Hepatocyte (in vitro differentiated cells): ENCODE measurements at regions not wholly inside any gene's neighbourhood (a gene's known extent, or its start where the extent isn't known, plus 50 kb on each side); places are given as distances from the start of the nearest gene placed in this dataset.

Experiments
- DNase-seq: peaks from one replicate; pipeline ENCODE4 v3.0.0-alpha.2; 2016; ENCODE audit warnings: low spot score
- H2AFZ ChIP-seq: fragments of 200-600 bp; sonication (generic); 2 replicates; pipeline ENCODE4 v1.6.0; 2016; ENCODE audit warnings: antibody characterized with exemption, mild to moderate bottlenecking
- H3K27ac ChIP-seq: fragments of 200-600 bp; sonication (generic); 2 replicates; pipeline ENCODE4 v1.5.1; 2016; ENCODE audit warnings: mild to moderate bottlenecking
- H3K27me3 ChIP-seq: fragments of 200-600 bp; sonication (generic); 2 replicates; pipeline ENCODE4 v1.6.1; 2016
- H3K36me3 ChIP-seq: fragments of 200-600 bp; sonication (generic); replicated peaks from 2 replicates; pipeline ENCODE4 v1.5.1; 2016; ENCODE audit warnings: low read depth; ENCODE audit not compliant: insufficient read depth
- H3K4me1 ChIP-seq: fragments of 200-600 bp; sonication (generic); 2 replicates; pipeline ENCODE4 v1.5.1; 2016; ENCODE audit warnings: mild to moderate bottlenecking, moderate library complexity; ENCODE audit not compliant: insufficient read depth
- H3K4me2 ChIP-seq: fragments of 200-600 bp; sonication (generic); 2 replicates; pipeline ENCODE4 v1.6.0; 2016
- H3K4me3 ChIP-seq: fragments of 200-600 bp; sonication (generic); 2 replicates; pipeline ENCODE4 v1.5.1; 2016; ENCODE audit warnings: mild to moderate bottlenecking
- H3K79me2 ChIP-seq: fragments of 200-600 bp; sonication (generic); 2 replicates; pipeline ENCODE4 v1.6.0; 2017; ENCODE audit warnings: mild to moderate bottlenecking
- H3K9me2 ChIP-seq: fragments of 200-600 bp; sonication (generic); replicated peaks from 2 replicates; pipeline ENCODE4 v1.6.0; 2017; ENCODE audit warnings: mild to moderate bottlenecking; ENCODE audit not compliant: insufficient read depth
- H3K9me3 ChIP-seq: fragments of 200-600 bp; sonication (generic); 2 replicates; pipeline ENCODE4 v1.5.1; 2016; ENCODE audit warnings: low read depth, mild to moderate bottlenecking
- H4K20me1 ChIP-seq: fragments of 200-600 bp; sonication (generic); 2 replicates; pipeline ENCODE4 v1.6.0; 2016; ENCODE audit warnings: mild to moderate bottlenecking; ENCODE audit not compliant: insufficient read depth, poor library complexity, severe bottlenecking
- EZH2 ChIP-seq: fragments of 200-600 bp; sonication (generic); IDR thresholded peaks from 2 replicates; pipeline ENCODE4 v1.6.1; 2016; ENCODE audit warnings: antibody characterized with exemption, mild to moderate bottlenecking, borderline replicate concordance
- EZH2phosphoT487 ChIP-seq: fragments of 200-600 bp; sonication (generic); IDR thresholded peaks from one replicate; pipeline ENCODE4 v1.6.1; 2018; ENCODE audit warnings: antibody characterized with exemption, mild to moderate bottlenecking, low read depth, moderate library complexity; ENCODE audit not compliant: unreplicated experiment, severe bottlenecking
- WGBS: methylation state at CpG from one replicate; pipeline ENCODE4 v1.1.6; 2016; ENCODE audit warnings: low lambda C conversion rate; ENCODE audit errors: missing lambda C conversion rate; 5-methylcytosine and 5-hydroxymethylcytosine counted together
- TF ChIP-seq, protein P1 (sequence below): fragments of 200-600 bp; sonication (generic); IDR thresholded peaks from 2 replicates; pipeline ENCODE4 v1.5.1; 2016; ENCODE audit warnings: antibody characterized with exemption, mild to moderate bottlenecking; ENCODE audit not compliant: poor library complexity

DNA sequence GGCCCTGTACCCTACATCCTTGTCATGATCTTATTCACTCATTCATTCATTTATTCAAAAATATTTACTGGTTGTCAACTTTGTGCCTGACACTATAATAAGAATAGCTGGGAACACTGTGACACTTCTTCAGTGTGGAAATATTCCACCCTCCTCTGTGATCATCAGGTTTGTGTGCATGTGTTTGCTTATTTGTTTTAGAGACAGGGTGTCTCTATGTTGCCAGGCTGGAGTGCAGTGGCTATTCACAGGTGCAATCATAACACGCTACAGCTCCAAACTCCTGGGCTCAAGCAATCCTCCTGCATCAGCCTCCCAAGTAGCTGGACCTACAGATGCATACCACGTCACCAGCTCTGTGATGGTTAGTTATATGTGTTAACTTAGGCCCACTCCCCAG lies 50.0 kb upstream of the PLCL2 start:
- no peaks in the 10 kb centered on the region for H3K79me2 ChIP-seq
- H3K27ac ChIP-seq = no peak overlapping the region
- no peak overlapping the region for H2AFZ ChIP-seq
- no peak overlapping the region for H3K4me3 ChIP-seq
- H3K36me3 ChIP-seq = no peaks in the 10 kb centered on the region
- no peaks in the 10 kb centered on the region for H3K9me2 ChIP-seq
- no peaks in the 10 kb centered on the region for H3K4me1 ChIP-seq
- no peaks in the 10 kb centered on the region for H3K9me3 ChIP-seq
- H4K20me1 ChIP-seq = no peaks in the 10 kb centered on the region
- WGBS = 98% methylated on average over 2 of the region's 2 CpGs
- TF ChIP-seq EZH2phosphoT487 = no peak
- no peak for TF ChIP-seq EZH2
- TF ChIP-seq, protein P1, sequence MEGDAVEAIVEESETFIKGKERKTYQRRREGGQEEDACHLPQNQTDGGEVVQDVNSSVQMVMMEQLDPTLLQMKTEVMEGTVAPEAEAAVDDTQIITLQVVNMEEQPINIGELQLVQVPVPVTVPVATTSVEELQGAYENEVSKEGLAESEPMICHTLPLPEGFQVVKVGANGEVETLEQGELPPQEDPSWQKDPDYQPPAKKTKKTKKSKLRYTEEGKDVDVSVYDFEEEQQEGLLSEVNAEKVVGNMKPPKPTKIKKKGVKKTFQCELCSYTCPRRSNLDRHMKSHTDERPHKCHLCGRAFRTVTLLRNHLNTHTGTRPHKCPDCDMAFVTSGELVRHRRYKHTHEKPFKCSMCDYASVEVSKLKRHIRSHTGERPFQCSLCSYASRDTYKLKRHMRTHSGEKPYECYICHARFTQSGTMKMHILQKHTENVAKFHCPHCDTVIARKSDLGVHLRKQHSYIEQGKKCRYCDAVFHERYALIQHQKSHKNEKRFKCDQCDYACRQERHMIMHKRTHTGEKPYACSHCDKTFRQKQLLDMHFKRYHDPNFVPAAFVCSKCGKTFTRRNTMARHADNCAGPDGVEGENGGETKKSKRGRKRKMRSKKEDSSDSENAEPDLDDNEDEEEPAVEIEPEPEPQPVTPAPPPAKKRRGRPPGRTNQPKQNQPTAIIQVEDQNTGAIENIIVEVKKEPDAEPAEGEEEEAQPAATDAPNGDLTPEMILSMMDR = no peak
- DNase-seq = no peak
- no peak overlapping the region for H3K4me2 ChIP-seq
- H3K27me3 ChIP-seq = no peaks in the 10 kb centered on the region
